HepG2 (cell line): ENCODE measurements at regions not wholly inside any gene's neighbourhood (a gene's known extent, or its start where the extent isn't known, plus 50 kb on each side); places are given as distances from the start of the nearest gene placed in this dataset.

Experiments used
- ATAC-seq: fragments of 200-7000 bp; cut with Tn5 transposase; 3 replicates; pipeline ENCODE4 v1.9.1; 2020; ENCODE audit warnings: mild to moderate bottlenecking, moderate library complexity
- BruUV-seq: library from RNA; stranded (reverse); fragments of 400-500 nt; replicated peaks from 2 replicates; lab custom pipeline; 2021; lab: Mats Ljungman, UMichigan
- CTCF ChIA-PET: fragments of 300-600 bp; formaldehyde crosslinking; extraction: SDS; loops from one replicate; lab custom pipeline; 2021; ENCODE audit warnings: low total read pairs, inconsistent platforms, low intra/inter-chr PET ratio; lab: Yijun Ruan, JAX
- POLR2A ChIA-PET: fragments of 350-600 bp; sonication (Branson Sonifier 250); formaldehyde crosslinking; loops from one replicate; lab custom pipeline; 2020; ENCODE audit warnings: antibody characterized with exemption, inconsistent platforms; lab: Yijun Ruan, JAX
- DNase-seq: peaks from one replicate; pipeline ENCODE4 v3.0.0-alpha.2; 2015; ENCODE audit warnings: low spot score
- FAIRE-seq: peaks from 3 replicates; lab custom pipeline; 2011; peaks lifted over from hg19 to GRCh38; lab: Jason Lieb, UNC
- H2AFZ ChIP-seq: one replicate; pipeline ENCODE4 v1.6.1; 2011; ENCODE audit warnings: low read length, inconsistent platforms
- H3K27ac ChIP-seq: fragments of 300-600 bp; 3 replicates; pipeline ENCODE4 v1.8.0; 2011; ENCODE audit warnings: mixed run types, mild to moderate bottlenecking, mixed read lengths, low read length, inconsistent platforms; ENCODE audit not compliant: insufficient read depth; ENCODE audit errors: extremely low read length
- H3K27me3 ChIP-seq, 2 experiments: fragments of 200-600 bp in 1 of 2; 2 replicates in 1 of 2; 3 replicates in 1 of 2; pipeline versions ENCODE4 v1.6.0 to v1.8.0; 2011; ENCODE audit warnings: low read length in 2 of 2, mild to moderate bottlenecking in 2 of 2, moderate library complexity in 2 of 2, inconsistent platforms in 1 of 2; ENCODE audit not compliant: insufficient read depth in 2 of 2, control insufficient read depth in 1 of 2
- H3K36me3 ChIP-seq, 2 experiments: fragments of 200-600 bp in 1 of 2; replicated peaks in 1 of 2; 2 replicates in 1 of 2; 3 replicates in 1 of 2; pipeline versions ENCODE4 v1.5.1 to v1.8.0; 2011; ENCODE audit warnings: low read length in 2 of 2, inconsistent platforms in 1 of 2; ENCODE audit not compliant: insufficient read depth in 2 of 2, control insufficient read depth in 1 of 2
- H3K4me1 ChIP-seq: 2 replicates; pipeline ENCODE4 v1.5.1; 2012; ENCODE audit warnings: low read length, inconsistent platforms; ENCODE audit not compliant: insufficient read depth
- H3K4me2 ChIP-seq: 2 replicates; pipeline ENCODE4 v1.6.0; 2011; ENCODE audit warnings: low read depth, low read length, inconsistent platforms
- H3K4me3 ChIP-seq, 3 experiments: fragments of 200-600 bp in 1 of 3; sonication (generic), shearing (Covaris generic) in 1 of 3; replicated peaks in 1 of 3; 2 replicates each; pipeline ENCODE4 v1.5.1; 2011 to 2016; ENCODE audit warnings: low read length in 3 of 3, inconsistent platforms in 2 of 3, low read depth in 2 of 3, mild to moderate bottlenecking in 2 of 3, control low read depth in 1 of 3, mixed read lengths in 1 of 3; ENCODE audit not compliant: insufficient read depth in 1 of 3
- H3K79me2 ChIP-seq: one replicate; pipeline ENCODE4 v1.6.1; 2011; ENCODE audit warnings: low read length, inconsistent platforms; ENCODE audit not compliant: insufficient read depth
- H3K9ac ChIP-seq: 2 replicates; pipeline ENCODE4 v1.6.0; 2011; ENCODE audit warnings: mild to moderate bottlenecking, low read depth, low read length, inconsistent platforms; ENCODE audit not compliant: insufficient read depth
- H3K9me3 ChIP-seq: 2 replicates; pipeline ENCODE4 v1.5.1; 2012; ENCODE audit warnings: mild to moderate bottlenecking, low read length
- H4K20me1 ChIP-seq: 2 replicates; pipeline ENCODE4 v1.6.0; 2011; ENCODE audit warnings: inconsistent platforms, mild to moderate bottlenecking, low read length, moderate library complexity; ENCODE audit not compliant: insufficient read depth
- ATF7-NPFF ChIP-seq: sonication (generic); formaldehyde crosslinking; IDR thresholded peaks from 2 replicates; pipeline ENCODE4 v1.8.1; 2023; ENCODE audit warnings: mild to moderate bottlenecking, low read depth, missing genetic modification reagents, moderate library complexity
- GATAD1 ChIP-seq: IDR thresholded peaks from 2 replicates; pipeline ENCODE4 v1.6.1; 2016; ENCODE audit warnings: missing genetic modification reagents, missing compliant biosample characterization
- HOXD1 ChIP-seq: sonication (generic); formaldehyde crosslinking; IDR thresholded peaks from 2 replicates; pipeline ENCODE4 v1.5.0; 2020; ENCODE audit warnings: missing genetic modification reagents
- KDM6A ChIP-seq: IDR thresholded peaks from 2 replicates; pipeline ENCODE4 v1.6.1; 2016; ENCODE audit warnings: low read depth
- MED8 ChIP-seq: sonication (generic); formaldehyde crosslinking; IDR thresholded peaks from 2 replicates; pipeline ENCODE4 v1.8.1; 2023; ENCODE audit warnings: mild to moderate bottlenecking, missing genetic modification reagents; ENCODE audit not compliant: insufficient replicate concordance
- NFE2L2 ChIP-seq: fragments of 150-350 bp; IDR thresholded peaks from 2 replicates; pipeline ENCODE4 v1.6.1; 2014; ENCODE audit warnings: low read length
- NKX3-1 ChIP-seq: sonication (generic); formaldehyde crosslinking; IDR thresholded peaks from 2 replicates; pipeline ENCODE4 v1.5.0; 2020; ENCODE audit warnings: missing genetic modification reagents
- SP5 ChIP-seq: IDR thresholded peaks from 2 replicates; pipeline ENCODE4 v1.6.1; 2016; ENCODE audit warnings: low read depth, borderline replicate concordance
- SRF ChIP-seq: IDR thresholded peaks from 2 replicates; pipeline ENCODE4 v1.6.1; 2011; ENCODE audit warnings: mild to moderate bottlenecking, low read depth, low read length, moderate library complexity
- SUZ12 ChIP-seq: fragments of 150-350 bp; IDR thresholded peaks from 2 replicates; pipeline ENCODE4 v1.6.1; 2014; ENCODE audit warnings: low read depth, low read length
- ZBED4 ChIP-seq: sonication (generic); formaldehyde crosslinking; IDR thresholded peaks from 2 replicates; pipeline ENCODE4 v1.4.0; 2020; ENCODE audit warnings: missing genetic modification reagents, borderline replicate concordance
- ZBTB38 ChIP-seq: sonication (generic); formaldehyde crosslinking; IDR thresholded peaks from 2 replicates; pipeline ENCODE4 v1.5.1; 2020; ENCODE audit warnings: mild to moderate bottlenecking, missing genetic modification reagents
- ZBTB46 ChIP-seq: sonication (generic); formaldehyde crosslinking; IDR thresholded peaks from 2 replicates; pipeline ENCODE4 v1.4.0; 2020; ENCODE audit warnings: mild to moderate bottlenecking, missing genetic modification reagents, borderline replicate concordance
- ZNF329 ChIP-seq: sonication (generic); formaldehyde crosslinking; IDR thresholded peaks from 2 replicates; pipeline ENCODE4 v1.9.0; 2021; ENCODE audit warnings: low read depth, mild to moderate bottlenecking, missing genetic modification reagents
- ZNF331 ChIP-seq: sonication (generic); formaldehyde crosslinking; IDR thresholded peaks from 2 replicates; pipeline ENCODE4 v1.4.0; 2020; ENCODE audit warnings: missing genetic modification reagents
- ZNF501 ChIP-seq: sonication (generic); formaldehyde crosslinking; IDR thresholded peaks from 2 replicates; pipeline ENCODE4 v1.5.1; 2020; ENCODE audit warnings: mild to moderate bottlenecking, moderate library complexity, missing genetic modification reagents
- ZSCAN9 ChIP-seq: IDR thresholded peaks from 2 replicates; pipeline ENCODE4 v1.6.1; 2016; ENCODE audit warnings: borderline replicate concordance
- WGBS: methylation state at CpG from one replicate; pipeline ENCODE4 v1.1.6; 2017; ENCODE audit warnings: low lambda C conversion rate; 5-methylcytosine and 5-hydroxymethylcytosine counted together
- in situ Hi-C: cut with HindIII; loops from 2 replicates; pipeline ENCODE4 v1.10.0; 2017; ENCODE audit warnings: low pct_unique_long_range_greater_than_20kb; ENCODE audit not compliant: extremely low pct_ligation_motif_present
- intact Hi-C: fragments of 100-400 bp; cut with micrococcal nuclease; formaldehyde crosslinking; loops from one replicate; pipeline ENCODE4 v1.10.0; 2022; ENCODE audit not compliant: unreplicated experiment

GRCh38 chr1:59052166-59052590, 244.7 kb upstream of the FGGY start:
- peak overlapping the region; percentile 19; the same call in 1 of the 2 replicates for H3K4me2 ChIP-seq
- FAIRE-seq, result peak; percentile 94
- H3K4me3 ChIP-seq, result no peak overlapping the region
- CTCF ChIA-PET, result no interaction called here
- H3K27ac ChIP-seq, result no peak overlapping the region
- DNase-seq, result peak; percentile 97
- H3K4me1 ChIP-seq, result peaks cover 25% of the 10 kb centered on the region
- BruUV-seq, result no TSS peak
- no peaks in the 10 kb centered on the region for H4K20me1 ChIP-seq
- 0% methylated on average over 4 of the region's 5 CpGs for WGBS
- no peaks in the 10 kb centered on the region for H3K9me3 ChIP-seq
- H3K9ac ChIP-seq, result no peak overlapping the region
- peak; percentile 99 for ATAC-seq
- H2AFZ ChIP-seq, result no peak overlapping the region
- in situ Hi-C loops (loop anchor here (10.0 kb wide), 1 partner anchor 267 kb away; the partner anchor contains the start of gene JUN), intact Hi-C loops (loop anchor here (1.0 to 10.0 kb wide), 2 partner anchors 147 to 268 kb away; partner anchors contain the start of gene JUN)
- POLR2A ChIA-PET, result interaction anchor here (1.4 to 1.7 kb wide), 2 partner anchors 19 to 268 kb away, joined by 4 to 9 read pairs; partner anchors contain the start of gene JUN
- H3K36me3 ChIP-seq, result no peaks in the 10 kb centered on the region
- no peaks in the 10 kb centered on the region for H3K79me2 ChIP-seq
- peaks cover 0 to 41% of the 10 kb centered on the region in 2 experiments; a peak in 4 of 5 replicates for H3K27me3 ChIP-seq
- TF ChIP-seq ZNF331 (CRISPR knock-in tag), result peak; percentile 88
- TF ChIP-seq SRF, result no peak
- TF ChIP-seq SP5 (CRISPR knock-in tag), result peak; percentile 94
- TF ChIP-seq ZNF329 (CRISPR knock-in tag), result no peak
- no peak for TF ChIP-seq ZBTB38 (CRISPR knock-in tag)
- TF ChIP-seq GATAD1 (CRISPR knock-in tag), result peak; percentile 67
- TF ChIP-seq NFE2L2, result no peak
- TF ChIP-seq ZBED4, result peak; percentile 59; the same call in 1 of the 2 replicates
- TF ChIP-seq ZNF501 (CRISPR knock-in tag), result peak; percentile 44; the same call in 1 of the 2 replicates
- TF ChIP-seq ZBTB46, result no peak
- peak; percentile 62 for TF ChIP-seq MED8
- TF ChIP-seq NKX3-1, result peak; percentile 79; the same call in 1 of the 2 replicates
- peak; percentile 91 for TF ChIP-seq HOXD1
- TF ChIP-seq ZSCAN9, result peak; percentile 75
- TF ChIP-seq SUZ12, result no peak
- TF ChIP-seq KDM6A (CRISPR knock-in tag), result peak; percentile 46; the same call in 1 of the 2 replicates
- peak; percentile 47; the same call in 1 of the 2 replicates for TF ChIP-seq ATF7-NPFF (CRISPR knock-in tag)
